ENCODE measurements at regions not wholly inside any gene's neighbourhood (a gene's known extent, or its start where the extent isn't known, plus 50 kb on each side); places are given as distances from the start of the nearest gene placed in this dataset.

- Histone ChIP-seq H3K9me3 (no peaks in the 10 kb centered on the region), H3K4me3 (no peak overlapping the region), H3K4me1 (no peaks in the 10 kb centered on the region), H3K27me3 (ENCODE audit: insufficient read depth in 3 of 3, low read length in 2 of 3) (no peaks in the 10 kb centered on the region), H3K36me3 (ENCODE audit: insufficient read depth in 1 of 2, low read depth in 1 of 2) (no peaks in the 10 kb centered on the region), H3K27ac (no peak overlapping the region)
- no peak for DNase-seq
- no peak for ATAC-seq
- intact Hi-C loops (cut with DNase I) = no loop called here
- TF ChIP-seq CTCF (IDR thresholded peaks at IDR 0.05) = no peak
These were observed 739.0 kb upstream of the TBX3 start for GRCh38 chr12:115422845-115423545.

- H3K9me3 ChIP-seq = no peaks in the 10 kb centered on the region
- intact Hi-C loops (cut with DNase I) = no loop called here
- no peaks in the 10 kb centered on the region for H3K36me3 ChIP-seq (ENCODE audit: insufficient read depth in 1 of 2, low read depth in 1 of 2)
- DNase-seq (no peak), ATAC-seq (no peak)
- H3K27ac ChIP-seq = no peak overlapping the region
- H3K27me3 ChIP-seq (ENCODE audit: insufficient read depth in 3 of 3, low read length in 2 of 3) = no peaks in the 10 kb centered on the region
- H3K4me3 ChIP-seq = no peak overlapping the region
- 78 to 82% (median 81%) methylated on average over 9 of the region's 9 CpGs for WGBS, 3 donors
- TF ChIP-seq CTCF (IDR thresholded peaks at IDR 0.05) = no peak
- H3K4me1 ChIP-seq = no peaks in the 10 kb centered on the region
These were observed 738.1 kb upstream of the TBX3 start for GRCh38 chr12:115421796-115422709.

- Histone ChIP-seq H3K4me1 (no peaks in the 10 kb centered on the region), H3K36me3 (ENCODE audit: insufficient read depth in 1 of 2, low read depth in 1 of 2) (no peaks in the 10 kb centered on the region), H3K27me3 (ENCODE audit: insufficient read depth in 3 of 3, low read length in 2 of 3) (no peaks in the 10 kb centered on the region), H3K27ac (no peak overlapping the region), H3K4me3 (no peak overlapping the region), H3K9me3 (no peaks in the 10 kb centered on the region)
- ATAC-seq (no peak), DNase-seq (no peak)
- 88 to 93% (median 92%) methylated on average over 1 of the region's 1 CpG for WGBS, 3 donors
- TF ChIP-seq CTCF (IDR thresholded peaks at IDR 0.05) = no peak
- intact Hi-C loops (cut with DNase I) = no loop called here
These were observed 737.4 kb upstream of the TBX3 start for GRCh38 chr12:115421350-115421749.

- Histone ChIP-seq H3K36me3 (ENCODE audit: insufficient read depth in 1 of 2, low read depth in 1 of 2) (no peaks in the 10 kb centered on the region), H3K4me3 (no peak overlapping the region), H3K27me3 (ENCODE audit: insufficient read depth in 3 of 3, low read length in 2 of 3) (no peaks in the 10 kb centered on the region), H3K27ac (no peak overlapping the region), H3K4me1 (no peaks in the 10 kb centered on the region), H3K9me3 (no peaks in the 10 kb centered on the region)
- ATAC-seq (no peak), DNase-seq (no peak)
- intact Hi-C loops (cut with DNase I) = no loop called here
- WGBS, 3 donors = 90 to 94% (median 94%) methylated on average over 1 of the region's 1 CpG
- TF ChIP-seq CTCF (IDR thresholded peaks at IDR 0.05) = no peak
These were observed 735.2 kb upstream of the TBX3 start for GRCh38 chr12:115419145-115419646.

Data from psoas muscle (tissue), 7 donors.